Gastroesophageal sphincter (tissue), 4 donors: ENCODE measurements at regions not wholly inside any gene's neighbourhood (a gene's known extent, or its start where the extent isn't known, plus 50 kb on each side); places are given as distances from the start of the nearest gene placed in this dataset.

Source experiments
- ATAC-seq: fragments of 150-250 bp; one replicate; pipeline ENCODE4 v1.9.1; 2016; ENCODE audit warnings: mild to moderate bottlenecking, moderate library complexity
- H3K27ac ChIP-seq, 4 donors: fragments of 200-600 bp; sonication (generic) in 3 of 4; 1 replicate in 3 of 4; 2 replicates in 1 of 4; pipeline ENCODE4 v1.5.1; 2016 to 2019
- H3K27me3 ChIP-seq: fragments of 200-600 bp; sonication (generic); one replicate; pipeline ENCODE4 v1.5.1; 2019
- H3K36me3 ChIP-seq, 2 donors: fragments of 200-600 bp; sonication (generic); one replicate each; pipeline ENCODE4 v1.5.1; 2019; ENCODE audit warnings: control low read depth in 1 of 2
- H3K4me1 ChIP-seq, 3 donors: fragments of 200-600 bp; sonication (generic); 1 replicate in 2 of 3; 2 replicates in 1 of 3; pipeline ENCODE4 v1.5.1; 2016 to 2019; ENCODE audit warnings: control low read depth in 2 of 3
- H3K4me3 ChIP-seq, 2 donors: fragments of 200-600 bp; sonication (generic); one replicate each; pipeline ENCODE4 v1.5.1; 2019; ENCODE audit warnings: mild to moderate bottlenecking in 1 of 2, moderate library complexity in 1 of 2
- H3K9me3 ChIP-seq, 3 donors: fragments of 200-600 bp; sonication (generic); one replicate each; pipeline ENCODE4 v1.5.1; 2017 to 2019; ENCODE audit warnings: control low read depth in 2 of 3
- CTCF ChIP-seq, 4 experiments: fragments of 200-600 bp in 2 of 4; fragments of 450-650 bp in 2 of 4; sonication (generic) in 1 of 4; IDR thresholded peaks; one replicate each; pipeline ENCODE4 v1.5.1; 2017 to 2019; ENCODE audit warnings: antibody characterized with exemption in 4 of 4, mild to moderate bottlenecking in 2 of 4, moderate library complexity in 2 of 4
- EP300 ChIP-seq: sonication (generic); formaldehyde crosslinking; IDR thresholded peaks from one replicate; pipeline ENCODE4 v1.6.1; 2017; ENCODE audit warnings: antibody characterized with exemption, mild to moderate bottlenecking
- POLR2A ChIP-seq, 2 donors: fragments of 450-650 bp; IDR thresholded peaks; one replicate each; pipeline ENCODE4 v1.6.1; 2017; ENCODE audit warnings: antibody characterized with exemption in 2 of 2, mild to moderate bottlenecking in 2 of 2, moderate library complexity in 1 of 2
- POLR2AphosphoS5 ChIP-seq: sonication (generic); formaldehyde crosslinking; IDR thresholded peaks from one replicate; pipeline ENCODE4 v1.6.1; 2017; ENCODE audit warnings: antibody characterized with exemption
- WGBS, 2 donors: methylation state at CpG; one replicate each; pipeline ENCODE4 v1.1.5; 2018; ENCODE audit warnings: low coverage in 1 of 2; 5-methylcytosine and 5-hydroxymethylcytosine counted together

GRCh38 chr2:150319658-150320555 is 167.6 kb downstream of the RND3 start:
- Histone ChIP-seq H3K27ac (no peak overlapping the region), H3K36me3 (no peaks in the 10 kb centered on the region), H3K4me1 (no peaks in the 10 kb centered on the region), H3K9me3 (peaks cover 0 to 15% (median 0%) of the 10 kb centered on the region in 3 donors), H3K27me3 (no peaks in the 10 kb centered on the region), H3K4me3 (no peak overlapping the region)
- TF ChIP-seq POLR2AphosphoS5 (no peak), CTCF (IDR thresholded peaks at IDR 0.05) (no peak), EP300 (no peak), POLR2A (IDR thresholded peaks at IDR 0.05) (no peak)
- 79 to 92% methylated on average over 2 to 4 of the region's 4 CpGs for WGBS, 2 donors
- no peak for ATAC-seq

DNA sequence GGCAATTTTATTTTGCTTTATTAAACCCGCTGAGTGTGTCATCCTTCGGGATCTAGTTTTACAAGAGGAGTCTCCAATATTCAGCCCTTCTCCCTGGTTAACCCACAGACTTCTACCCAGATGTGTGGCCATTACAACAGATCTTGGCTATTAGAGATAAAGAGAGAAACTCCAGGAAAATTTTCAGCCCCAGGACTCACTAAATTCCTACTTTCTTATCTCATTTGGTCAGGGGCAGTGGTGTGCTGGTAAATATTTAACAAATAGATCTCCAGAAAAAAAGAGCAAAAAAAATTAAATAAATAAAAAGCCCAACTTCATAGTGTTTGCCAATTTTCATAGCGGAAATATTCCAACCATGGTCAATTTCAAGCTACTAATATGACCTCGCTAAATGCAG is 168.4 kb downstream of the RND3 start:
- WGBS, 2 donors, result 95 to 96% methylated on average over 4 of the region's 4 CpGs
- no peaks in the 10 kb centered on the region for H3K4me1 ChIP-seq
- H3K27me3 ChIP-seq, result no peaks in the 10 kb centered on the region
- no peaks in the 10 kb centered on the region for H3K36me3 ChIP-seq
- peaks cover 0 to 15% (median 0%) of the 10 kb centered on the region in 3 donors for H3K9me3 ChIP-seq
- H3K4me3 ChIP-seq, result no peak overlapping the region
- no peak for ATAC-seq
- no peak overlapping the region for H3K27ac ChIP-seq
- TF ChIP-seq CTCF (IDR thresholded peaks at IDR 0.05), result no peak
- TF ChIP-seq POLR2A (IDR thresholded peaks at IDR 0.05), result no peak

- Histone ChIP-seq H3K36me3 (no peaks in the 10 kb centered on the region), H3K4me3 (no peak overlapping the region), H3K27ac (no peak overlapping the region), H3K4me1 (no peaks in the 10 kb centered on the region), H3K27me3 (no peaks in the 10 kb centered on the region), H3K9me3 (peaks cover 0 to 26% (median 0%) of the 10 kb centered on the region in 3 donors)
- no peak for TF ChIP-seq CTCF (IDR thresholded peaks at IDR 0.05)
- TF ChIP-seq POLR2A (IDR thresholded peaks at IDR 0.05), result no peak
- no peak for TF ChIP-seq POLR2AphosphoS5
- TF ChIP-seq EP300, result no peak
- no peak for ATAC-seq
- WGBS, 2 donors, result 84 to 85% methylated on average over 2 of the region's 4 CpGs
Measured at GRCh38 chr2:150312271-150312670, 175.2 kb downstream of the RND3 start.

DNA sequence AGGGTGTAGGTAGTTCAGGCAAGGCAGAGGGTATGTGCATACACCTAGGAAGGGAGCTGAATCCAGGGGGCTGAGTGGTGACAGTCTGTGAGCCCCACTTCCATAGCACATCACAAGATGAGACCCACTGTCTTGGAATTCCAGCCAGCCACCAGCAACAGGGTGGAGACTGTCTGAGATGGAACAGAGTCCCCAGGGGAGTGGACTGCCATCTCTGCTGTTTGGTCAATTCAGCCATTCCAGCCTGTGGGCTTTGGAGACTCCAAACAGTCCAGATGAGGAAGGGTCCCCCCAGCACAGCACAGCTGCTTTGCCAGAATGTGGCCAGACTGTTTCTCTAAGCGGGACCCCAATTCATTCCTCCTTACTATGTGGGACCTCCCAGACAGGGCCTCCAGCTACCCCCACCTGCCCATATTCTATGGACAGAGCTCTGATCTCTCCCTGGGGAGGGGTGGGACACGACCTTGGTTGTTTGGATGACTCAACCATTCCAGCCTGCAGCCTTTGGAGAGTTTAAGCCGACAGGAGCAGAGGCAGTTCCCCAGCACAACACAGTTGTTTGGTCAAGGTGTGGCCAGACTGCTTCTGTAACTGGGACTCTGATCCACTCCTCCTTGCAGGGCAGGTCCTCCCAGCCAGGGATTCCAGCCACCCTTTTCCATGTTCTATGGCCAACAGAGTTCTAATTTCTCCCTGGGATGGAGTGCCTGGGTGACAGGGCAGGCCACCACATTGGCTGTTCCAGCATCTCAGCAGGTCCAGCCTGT is 178.0 kb downstream of the RND3 start:
- no peak overlapping the region for H3K27ac ChIP-seq
- H3K4me3 ChIP-seq, result no peak overlapping the region
- no peaks in the 10 kb centered on the region for H3K4me1 ChIP-seq
- no peaks in the 10 kb centered on the region for H3K36me3 ChIP-seq
- ATAC-seq, result no peak
- H3K27me3 ChIP-seq, result no peaks in the 10 kb centered on the region
- 0% methylated on average over 1 of the region's 3 CpGs; no CpG with 5 or more reads in 1 of the 2 donors for WGBS, 2 donors
- TF ChIP-seq POLR2AphosphoS5, result no peak
- no peak for TF ChIP-seq POLR2A (IDR thresholded peaks at IDR 0.05)
- peaks cover 0 to 12% (median 0%) of the 10 kb centered on the region in 3 donors for H3K9me3 ChIP-seq

DNA sequence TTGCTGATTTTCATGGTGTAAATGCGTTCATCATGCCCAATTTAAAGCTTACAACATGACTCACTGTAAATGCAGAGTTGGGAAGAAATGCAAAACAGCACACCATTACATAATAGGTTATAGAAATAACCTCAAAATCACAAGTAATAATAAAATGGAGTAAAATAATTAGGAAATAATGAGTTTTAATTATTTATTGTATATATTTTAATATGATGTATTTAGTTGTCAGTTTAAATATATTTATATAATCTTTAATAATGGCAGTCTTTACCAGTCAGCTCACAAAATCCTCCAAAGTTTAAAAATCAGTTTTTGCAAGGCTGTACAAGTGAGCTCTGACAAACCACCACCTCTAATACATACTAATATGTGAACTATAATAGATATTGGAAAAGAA is 180.2 kb downstream of the RND3 start:
- Histone ChIP-seq H3K27me3 (no peaks in the 10 kb centered on the region), H3K36me3 (no peaks in the 10 kb centered on the region), H3K4me3 (no peak overlapping the region), H3K9me3 (peaks cover 0 to 18% (median 0%) of the 10 kb centered on the region in 3 donors), H3K4me1 (no peaks in the 10 kb centered on the region), H3K27ac (no peak overlapping the region)
- ATAC-seq, result no peak
- 100% methylated on average over 1 of the region's 1 CpG for WGBS, 2 donors
- TF ChIP-seq POLR2AphosphoS5 (no peak), CTCF (IDR thresholded peaks at IDR 0.05) (no peak), EP300 (no peak), POLR2A (IDR thresholded peaks at IDR 0.05) (no peak)
